WTC11 (cell line): ENCODE measurements at regions not wholly inside any gene's neighbourhood (a gene's known extent, or its start where the extent isn't known, plus 50 kb on each side); places are given as distances from the start of the nearest gene placed in this dataset.

ENCODE experiments used
- ATAC-seq: fragments of 200-7000 bp; cut with Tn5 transposase; 2 replicates; pipeline ENCODE4 v1.10.0; 2021; ENCODE audit warnings: mild to moderate bottlenecking, moderate library complexity
- CTCF ChIA-PET: fragments of 300-600 bp; sonication (Branson Sonifier 250); formaldehyde crosslinking; loops from one replicate; lab custom pipeline; 2021; ENCODE audit warnings: antibody characterized with exemption; lab: Charles Lee
- POLR2A ChIA-PET: fragments of 350-600 bp; sonication (Branson Sonifier 250); formaldehyde crosslinking; loops from one replicate; lab custom pipeline; 2021; ENCODE audit warnings: antibody characterized with exemption; lab: Charles Lee
- DNase-seq: peaks from one replicate; pipeline ENCODE4 v3.0.0; 2021; ENCODE audit warnings: low spot score
- H3K27ac Mint-ChIP-seq: 2 replicates; pipeline ENCODE4 v1.8.0; 2021; ENCODE audit warnings: mixed read lengths
- H3K27me3 Mint-ChIP-seq: 2 replicates; pipeline ENCODE4 v1.8.0; 2021; ENCODE audit warnings: low read depth, mild to moderate bottlenecking, moderate library complexity, mixed read lengths
- H3K36me3 Mint-ChIP-seq: 2 replicates; pipeline ENCODE4 v1.8.0; 2021; ENCODE audit warnings: mixed read lengths
- H3K4me1 Mint-ChIP-seq: 2 replicates; pipeline ENCODE4 v1.8.0; 2022; ENCODE audit warnings: mixed read lengths
- H3K4me3 Mint-ChIP-seq: 2 replicates; pipeline ENCODE4 v1.8.0; 2021; ENCODE audit warnings: mild to moderate bottlenecking, moderate library complexity, mixed read lengths
- H3K9me3 Mint-ChIP-seq: 2 replicates; pipeline ENCODE4 v1.8.0; 2021; ENCODE audit warnings: mixed read lengths
- AFF4 ChIP-seq: sonication (generic); formaldehyde crosslinking; IDR thresholded peaks from 2 replicates; pipeline ENCODE4 v1.8.1; 2023; ENCODE audit warnings: mild to moderate bottlenecking, missing genetic modification reagents, borderline replicate concordance
- ARID4B ChIP-seq: sonication (generic); formaldehyde crosslinking; IDR thresholded peaks from 2 replicates; pipeline ENCODE4 v1.8.0; 2023; ENCODE audit warnings: missing genetic modification reagents, mild to moderate bottlenecking, borderline replicate concordance
- ATF1 ChIP-seq: sonication (generic); formaldehyde crosslinking; IDR thresholded peaks from 2 replicates; pipeline ENCODE4 v1.8.1; 2023; ENCODE audit warnings: mild to moderate bottlenecking, moderate library complexity, missing genetic modification reagents
- ATF6 ChIP-seq: sonication (generic); formaldehyde crosslinking; IDR thresholded peaks from 2 replicates; pipeline ENCODE4 v1.8.1; 2023; ENCODE audit warnings: mild to moderate bottlenecking, missing genetic modification reagents
- CBFB ChIP-seq: sonication (generic); formaldehyde crosslinking; IDR thresholded peaks from 2 replicates; pipeline ENCODE4 v1.8.1; 2022; ENCODE audit warnings: mild to moderate bottlenecking, low read depth, missing genetic modification reagents
- CREM ChIP-seq: sonication (generic); formaldehyde crosslinking; IDR thresholded peaks from 2 replicates; pipeline ENCODE4 v1.8.1; 2022; ENCODE audit warnings: mild to moderate bottlenecking, missing genetic modification reagents, moderate library complexity
- EMX1 ChIP-seq: fragments of 250-450 bp; sonication (Bioruptor Pico); IDR thresholded peaks from 2 replicates; pipeline ENCODE4 v1.8.0; 2021; ENCODE audit warnings: mild to moderate bottlenecking
- FOXP4 ChIP-seq: sonication (generic); formaldehyde crosslinking; IDR thresholded peaks from 2 replicates; pipeline ENCODE4 v1.8.0; 2022; ENCODE audit warnings: mild to moderate bottlenecking, missing genetic modification reagents
- IRF2 ChIP-seq: sonication (generic); formaldehyde crosslinking; IDR thresholded peaks from 2 replicates; pipeline ENCODE4 v1.8.0; 2022; ENCODE audit warnings: low read depth, missing genetic modification reagents, borderline replicate concordance
- MAX ChIP-seq: sonication (generic); formaldehyde crosslinking; IDR thresholded peaks from 2 replicates; pipeline ENCODE4 v1.8.0; 2022; ENCODE audit warnings: mild to moderate bottlenecking, missing genetic modification reagents
- MYBL2 ChIP-seq: sonication (generic); formaldehyde crosslinking; IDR thresholded peaks from 2 replicates; pipeline ENCODE4 v1.8.1; 2023; ENCODE audit warnings: mild to moderate bottlenecking, moderate library complexity, missing genetic modification reagents
- NFE2L1 ChIP-seq: sonication (generic); formaldehyde crosslinking; IDR thresholded peaks from 2 replicates; pipeline ENCODE4 v1.8.1; 2023; ENCODE audit warnings: missing genetic modification reagents
- NR3C1 ChIP-seq: sonication (generic); formaldehyde crosslinking; conservative IDR thresholded peaks from 2 replicates; pipeline ENCODE4 v1.8.1; 2023; ENCODE audit warnings: low read depth, mild to moderate bottlenecking, missing genetic modification reagents
- SP1 ChIP-seq: sonication (generic); formaldehyde crosslinking; conservative IDR thresholded peaks from 2 replicates; pipeline ENCODE4 v1.8.1; 2022; ENCODE audit warnings: missing genetic modification reagents
- USF1 ChIP-seq: sonication (generic); formaldehyde crosslinking; IDR thresholded peaks from 2 replicates; pipeline ENCODE4 v1.8.0; 2022; ENCODE audit warnings: mild to moderate bottlenecking, missing genetic modification reagents
- ZNF121 ChIP-seq: sonication (generic); formaldehyde crosslinking; IDR thresholded peaks from 2 replicates; pipeline ENCODE4 v1.8.0; 2023; ENCODE audit warnings: missing genetic modification reagents
- ZNF138 ChIP-seq: sonication (generic); formaldehyde crosslinking; conservative IDR thresholded peaks from 2 replicates; pipeline ENCODE4 v1.8.1; 2022; ENCODE audit warnings: mild to moderate bottlenecking, moderate library complexity, missing genetic modification reagents
- ZNF232 ChIP-seq: sonication (generic); formaldehyde crosslinking; IDR thresholded peaks from 2 replicates; pipeline ENCODE4 v1.8.0; 2022; ENCODE audit warnings: mild to moderate bottlenecking, missing genetic modification reagents
- ZNF263 ChIP-seq: sonication (generic); formaldehyde crosslinking; IDR thresholded peaks from 2 replicates; pipeline ENCODE4 v1.8.1; 2022; ENCODE audit warnings: low read depth, mild to moderate bottlenecking, moderate library complexity, missing genetic modification reagents
- ZSCAN18 ChIP-seq: fragments of 250-450 bp; sonication (Bioruptor Pico); IDR thresholded peaks from 2 replicates; pipeline ENCODE4 v2.1.2; 2022; ENCODE audit warnings: mild to moderate bottlenecking, moderate library complexity

- DNase-seq (no peak), ATAC-seq (no peak)
- peaks cover 24% of the 10 kb centered on the region for H3K9me3 Mint-ChIP-seq
- no peak overlapping the region for H3K4me3 Mint-ChIP-seq
- TF ChIP-seq ZNF121, result no peak
- TF ChIP-seq ZNF263 (CRISPR knock-in tag), result no peak
- no peak for TF ChIP-seq MAX (CRISPR knock-in tag)
- no peak for TF ChIP-seq USF1 (CRISPR knock-in tag)
- no peak for TF ChIP-seq SP1 (CRISPR knock-in tag)
- no peak for TF ChIP-seq CBFB (CRISPR knock-in tag)
- no peak for TF ChIP-seq NR3C1 (CRISPR knock-in tag)
- no peak for TF ChIP-seq ATF1 (CRISPR knock-in tag)
- no peak for TF ChIP-seq MYBL2 (CRISPR knock-in tag)
- TF ChIP-seq ZNF232 (CRISPR knock-in tag), result no peak
- no peak for TF ChIP-seq NFE2L1 (CRISPR knock-in tag)
- no peak for TF ChIP-seq FOXP4
- TF ChIP-seq ZNF138, result no peak
- no peak for TF ChIP-seq EMX1 (CRISPR knock-in tag)
- TF ChIP-seq CREM (CRISPR knock-in tag), result no peak
- TF ChIP-seq AFF4 (CRISPR knock-in tag), result no peak
- no peak for TF ChIP-seq ZSCAN18
- ChIA-PET POLR2A (no interaction called here), CTCF (no interaction called here)
- H3K27me3 Mint-ChIP-seq, result no peaks in the 10 kb centered on the region
- 0 out of 2 replicates have a peak, but pooled peaks cover 3% of the 10 kb centered on the region for H3K4me1 Mint-ChIP-seq
- peaks cover 11% of the 10 kb centered on the region for H3K36me3 Mint-ChIP-seq
- no peak overlapping the region for H3K27ac Mint-ChIP-seq
Measured at GRCh38 chr4:75110061-75110460, 177.1 kb downstream of the PARM1 start.

- ChIA-PET CTCF (no interaction called here), POLR2A (no interaction called here)
- Mint-ChIP-seq H3K4me1 (0 out of 2 replicates have a peak, but pooled peaks cover 3% of the 10 kb centered on the region), H3K27me3 (no peaks in the 10 kb centered on the region), H3K9me3 (peaks cover 16% of the 10 kb centered on the region), H3K36me3 (peaks cover 7% of the 10 kb centered on the region; the same call in 1 of the 2 replicates), H3K27ac (no peak overlapping the region), H3K4me3 (no peak overlapping the region)
- TF ChIP-seq IRF2 (CRISPR knock-in tag) (no peak), ATF6 (CRISPR knock-in tag) (no peak), ARID4B (CRISPR knock-in tag) (no peak)
- ATAC-seq (no peak), DNase-seq (no peak)
Measured at GRCh38 chr4:75107755-75108612, 175.1 kb downstream of the PARM1 start.
